CD4-positive, alpha-beta T cell (primary cell): ENCODE measurements at regions not wholly inside any gene's neighbourhood (a gene's known extent, or its start where the extent isn't known, plus 50 kb on each side); places are given as distances from the start of the nearest gene placed in this dataset.

Experiments used
- ATAC-seq: fragments of 200-7000 bp; cut with Tn5 transposase; one replicate; pipeline ENCODE4 v1.10.0; 2022; ENCODE audit warnings: mild to moderate bottlenecking; ENCODE audit not compliant: poor library complexity
- CTCF ChIA-PET: fragments of 350-600 bp; sonication (Branson Sonifier 250); formaldehyde crosslinking; loops from one replicate; lab custom pipeline; 2021; ENCODE audit warnings: antibody characterized with exemption, inconsistent platforms; lab: Charles Lee
- POLR2A ChIA-PET: fragments of 350-600 bp; sonication (Branson Sonifier 250); formaldehyde crosslinking; loops from one replicate; lab custom pipeline; 2021; ENCODE audit warnings: antibody characterized with exemption, inconsistent platforms; lab: Charles Lee
- DNase-seq, 14 experiments: peaks; one replicate each; pipeline ENCODE4 v3.0.0-alpha.2; 2013 to 2020; ENCODE audit warnings: mixed read lengths in 2 of 14
- H3K27ac ChIP-seq, 2 donors: one replicate each; pipeline versions ENCODE4 v1.5.1 to v1.7.0; 2013; ENCODE audit warnings: low read length in 2 of 2, low read depth in 1 of 2, mild to moderate bottlenecking in 1 of 2
- H3K27me3 ChIP-seq, 2 experiments: 1 replicate in 1 of 2; 2 replicates in 1 of 2; pipeline versions ENCODE4 v1.6.1 to v1.7.0; 2013; ENCODE audit warnings: low read length in 2 of 2, control low read depth in 1 of 2, mild to moderate bottlenecking in 1 of 2, moderate library complexity in 1 of 2; ENCODE audit not compliant: insufficient read depth in 2 of 2, control insufficient read depth in 1 of 2
- H3K36me3 ChIP-seq: one replicate; pipeline ENCODE4 v1.6.1; 2013; ENCODE audit warnings: low read length, control low read depth; ENCODE audit not compliant: insufficient read depth
- H3K4me1 ChIP-seq: one replicate; pipeline ENCODE4 v1.6.1; 2013; ENCODE audit warnings: low read length, control low read depth; ENCODE audit not compliant: insufficient read depth
- H3K4me3 ChIP-seq: one replicate; pipeline ENCODE4 v1.5.1; 2013; ENCODE audit warnings: mild to moderate bottlenecking, low read length, moderate library complexity
- H3K9me3 ChIP-seq, 2 experiments: 1 replicate in 1 of 2; 2 replicates in 1 of 2; pipeline versions ENCODE4 v1.6.1 to v1.7.0; 2013; ENCODE audit warnings: low read length in 2 of 2, mild to moderate bottlenecking in 2 of 2, control low read depth in 1 of 2, moderate library complexity in 1 of 2; ENCODE audit not compliant: control insufficient read depth in 1 of 2, insufficient read depth in 1 of 2
- H3K27ac Mint-ChIP-seq: one replicate; pipeline ENCODE4 v1.8.0; 2020; ENCODE audit warnings: mixed read lengths
- H3K27me3 Mint-ChIP-seq: one replicate; pipeline ENCODE4 v1.8.0; 2021; ENCODE audit warnings: mixed read lengths
- H3K36me3 Mint-ChIP-seq: one replicate; pipeline ENCODE4 v1.8.0; 2021; ENCODE audit warnings: low read depth, mixed read lengths
- H3K4me1 Mint-ChIP-seq: one replicate; pipeline ENCODE4 v1.8.0; 2021; ENCODE audit warnings: low read depth, mixed read lengths
- H3K4me3 Mint-ChIP-seq: one replicate; pipeline ENCODE4 v1.8.0; 2020; ENCODE audit warnings: mild to moderate bottlenecking, mixed read lengths
- H3K9me3 Mint-ChIP-seq: one replicate; pipeline ENCODE4 v1.8.0; 2020; ENCODE audit warnings: mixed read lengths
- intact Hi-C, 2 experiments: fragments of 100-400 bp; cut with DNase I in 1 of 2; cut with micrococcal nuclease in 1 of 2; formaldehyde crosslinking; loops; one replicate each; pipeline versions ENCODE4 v1.15.1 to v1.9.0; 2023 to 2025; cut with DNase I, micrococcal nuclease
- TF ChIP-seq, protein P1 (sequence below): fragments of 200-600 bp; IDR thresholded peaks from one replicate; pipeline ENCODE4 v1.8.0; 2022; ENCODE audit warnings: antibody characterized with exemption, mild to moderate bottlenecking

GRCh38 chr11:130545449-130546072 lies 97.1 kb downstream of the ADAMTS15 start:
- CTCF ChIA-PET = no interaction called here
- peaks cover 27% of the 10 kb centered on the region for H3K27me3 Mint-ChIP-seq
- no peak overlapping the region for H3K27ac Mint-ChIP-seq
- TF ChIP-seq, protein P1, sequence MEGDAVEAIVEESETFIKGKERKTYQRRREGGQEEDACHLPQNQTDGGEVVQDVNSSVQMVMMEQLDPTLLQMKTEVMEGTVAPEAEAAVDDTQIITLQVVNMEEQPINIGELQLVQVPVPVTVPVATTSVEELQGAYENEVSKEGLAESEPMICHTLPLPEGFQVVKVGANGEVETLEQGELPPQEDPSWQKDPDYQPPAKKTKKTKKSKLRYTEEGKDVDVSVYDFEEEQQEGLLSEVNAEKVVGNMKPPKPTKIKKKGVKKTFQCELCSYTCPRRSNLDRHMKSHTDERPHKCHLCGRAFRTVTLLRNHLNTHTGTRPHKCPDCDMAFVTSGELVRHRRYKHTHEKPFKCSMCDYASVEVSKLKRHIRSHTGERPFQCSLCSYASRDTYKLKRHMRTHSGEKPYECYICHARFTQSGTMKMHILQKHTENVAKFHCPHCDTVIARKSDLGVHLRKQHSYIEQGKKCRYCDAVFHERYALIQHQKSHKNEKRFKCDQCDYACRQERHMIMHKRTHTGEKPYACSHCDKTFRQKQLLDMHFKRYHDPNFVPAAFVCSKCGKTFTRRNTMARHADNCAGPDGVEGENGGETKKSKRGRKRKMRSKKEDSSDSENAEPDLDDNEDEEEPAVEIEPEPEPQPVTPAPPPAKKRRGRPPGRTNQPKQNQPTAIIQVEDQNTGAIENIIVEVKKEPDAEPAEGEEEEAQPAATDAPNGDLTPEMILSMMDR = no peak
- ATAC-seq (no peak), DNase-seq (no peak)
- H3K4me1 Mint-ChIP-seq = no peaks in the 10 kb centered on the region
- Histone ChIP-seq H3K4me1 (no peaks in the 10 kb centered on the region), H3K36me3 (no peaks in the 10 kb centered on the region), H3K4me3 (no peak overlapping the region), H3K27ac (no peak overlapping the region), H3K27me3 (peaks cover 3 to 7% of the 10 kb centered on the region in 2 experiments), H3K9me3 (no peaks in the 10 kb centered on the region)
- H3K36me3 Mint-ChIP-seq = no peaks in the 10 kb centered on the region
- POLR2A ChIA-PET = no interaction called here
- intact Hi-C loops = no loop called here
- H3K4me3 Mint-ChIP-seq = no peak overlapping the region
- H3K9me3 Mint-ChIP-seq = no peaks in the 10 kb centered on the region

- Mint-ChIP-seq H3K4me3 (no peak overlapping the region), H3K36me3 (no peaks in the 10 kb centered on the region), H3K9me3 (no peaks in the 10 kb centered on the region), H3K27me3 (peaks cover 23% of the 10 kb centered on the region), H3K4me1 (no peaks in the 10 kb centered on the region), H3K27ac (no peak overlapping the region)
- Histone ChIP-seq H3K27me3 (peaks cover 3 to 7% of the 10 kb centered on the region in 2 experiments), H3K4me1 (no peaks in the 10 kb centered on the region), H3K36me3 (no peaks in the 10 kb centered on the region), H3K4me3 (no peak overlapping the region), H3K9me3 (no peaks in the 10 kb centered on the region), H3K27ac (no peak overlapping the region)
- ChIA-PET CTCF (interaction anchor here (0.6 kb wide), 1 partner anchor 532 kb away, joined by 3 read pairs; no protein-coding TSS in a partner anchor), POLR2A (no interaction called here)
- intact Hi-C loops = no loop called here
- TF ChIP-seq, protein P1 = no peak
- ATAC-seq (no peak), DNase-seq (no peak)
Measured at GRCh38 chr11:130546438-130546837, 98.0 kb downstream of the ADAMTS15 start.

DNA sequence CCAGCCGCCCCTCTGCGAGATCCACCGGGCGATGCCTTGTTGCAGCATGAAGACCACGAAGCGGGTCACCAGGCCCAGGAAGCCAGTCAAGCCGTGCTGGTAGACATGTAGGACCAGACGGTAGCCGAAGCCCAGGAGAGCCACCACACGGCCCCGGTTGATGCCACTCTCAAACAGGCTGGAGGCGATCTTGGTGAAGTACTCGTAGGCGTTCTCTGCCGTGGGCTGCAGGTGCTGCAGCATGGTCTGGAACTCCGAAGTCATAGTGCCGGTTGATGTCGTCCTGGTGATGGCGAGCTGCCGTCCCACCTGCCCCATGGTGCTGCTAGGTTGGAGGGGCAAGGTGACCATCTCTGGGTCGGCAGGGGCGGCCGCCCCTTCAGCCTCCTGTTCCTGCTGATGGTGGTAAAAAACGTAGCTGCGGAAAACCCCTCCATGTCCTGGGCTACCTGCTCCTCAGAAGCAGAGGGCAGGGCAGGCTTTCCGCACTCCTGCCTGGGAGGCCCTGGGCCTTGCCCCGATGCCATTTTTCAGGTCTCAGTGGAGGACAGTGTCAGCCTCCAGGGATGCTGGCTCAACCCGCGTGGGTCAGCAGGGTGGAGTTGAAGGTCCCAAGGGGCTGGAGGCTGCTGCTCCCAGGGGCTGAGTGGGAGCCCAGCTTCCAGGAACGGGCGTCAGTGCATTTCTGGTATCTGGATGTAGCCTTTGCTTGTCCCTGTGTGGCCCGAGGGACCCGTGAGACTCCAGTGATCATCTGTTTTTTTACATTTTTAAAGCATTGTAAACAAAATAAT lies 98.7 kb downstream of the ADAMTS15 start:
- no peak overlapping the region for H3K4me3 Mint-ChIP-seq
- no peaks in the 10 kb centered on the region for H3K9me3 Mint-ChIP-seq
- Histone ChIP-seq H3K36me3 (no peaks in the 10 kb centered on the region), H3K4me1 (no peaks in the 10 kb centered on the region), H3K9me3 (no peaks in the 10 kb centered on the region), H3K27me3 (peaks cover 3 to 7% of the 10 kb centered on the region in 2 experiments), H3K4me3 (no peak overlapping the region), H3K27ac (no peak overlapping the region)
- DNase-seq = no peak
- no peaks in the 10 kb centered on the region for H3K4me1 Mint-ChIP-seq
- peaks cover 19% of the 10 kb centered on the region for H3K27me3 Mint-ChIP-seq
- no peak for ATAC-seq
- H3K36me3 Mint-ChIP-seq = no peaks in the 10 kb centered on the region
- intact Hi-C loops = no loop called here
- ChIA-PET POLR2A (no interaction called here), CTCF (interaction anchor here (0.6 kb wide), 1 partner anchor 532 kb away, joined by 3 read pairs; no protein-coding TSS in a partner anchor)
- TF ChIP-seq, protein P1 = no peak
- H3K27ac Mint-ChIP-seq = no peak overlapping the region
